NT2/D1 (cell line): ENCODE measurements at regions not wholly inside any gene's neighbourhood (a gene's known extent, or its start where the extent isn't known, plus 50 kb on each side); places are given as distances from the start of the nearest gene placed in this dataset.
"Not testable (repeated sequence)": the region's sequence is repeated elsewhere in the genome, so short reads cannot be mapped to it uniquely, and the experiment has no call there.

Experiments
- SUZ12 ChIP-seq: IDR thresholded peaks from 2 replicates; pipeline ENCODE4 v1.6.1; 2011; ENCODE audit not compliant: insufficient read length, insufficient read depth; ENCODE audit errors: extremely low read depth
- YY1 ChIP-seq: IDR thresholded peaks from 2 replicates; pipeline ENCODE4 v1.6.1; 2011; ENCODE audit not compliant: insufficient read length, insufficient read depth
- ZNF274 ChIP-seq: IDR thresholded peaks from 2 replicates; pipeline ENCODE4 v1.6.1; 2011; ENCODE audit warnings: mild to moderate bottlenecking, low read depth, low read length

GRCh38 chr17:83247001-83247400, 167.6 kb downstream of the METRNL start:
- TF ChIP-seq YY1, ZNF274, SUZ12: not testable (repeated sequence)
